LNCAP (cell line): ENCODE measurements at regions not wholly inside any gene's neighbourhood (a gene's known extent, or its start where the extent isn't known, plus 50 kb on each side); places are given as distances from the start of the nearest gene placed in this dataset.

Source experiments
- TF ChIP-seq, protein P1 (sequence below): fragments of 450-650 bp; IDR thresholded peaks from 2 replicates; pipeline ENCODE4 v1.5.1; 2017; ENCODE audit warnings: mild to moderate bottlenecking

DNA sequence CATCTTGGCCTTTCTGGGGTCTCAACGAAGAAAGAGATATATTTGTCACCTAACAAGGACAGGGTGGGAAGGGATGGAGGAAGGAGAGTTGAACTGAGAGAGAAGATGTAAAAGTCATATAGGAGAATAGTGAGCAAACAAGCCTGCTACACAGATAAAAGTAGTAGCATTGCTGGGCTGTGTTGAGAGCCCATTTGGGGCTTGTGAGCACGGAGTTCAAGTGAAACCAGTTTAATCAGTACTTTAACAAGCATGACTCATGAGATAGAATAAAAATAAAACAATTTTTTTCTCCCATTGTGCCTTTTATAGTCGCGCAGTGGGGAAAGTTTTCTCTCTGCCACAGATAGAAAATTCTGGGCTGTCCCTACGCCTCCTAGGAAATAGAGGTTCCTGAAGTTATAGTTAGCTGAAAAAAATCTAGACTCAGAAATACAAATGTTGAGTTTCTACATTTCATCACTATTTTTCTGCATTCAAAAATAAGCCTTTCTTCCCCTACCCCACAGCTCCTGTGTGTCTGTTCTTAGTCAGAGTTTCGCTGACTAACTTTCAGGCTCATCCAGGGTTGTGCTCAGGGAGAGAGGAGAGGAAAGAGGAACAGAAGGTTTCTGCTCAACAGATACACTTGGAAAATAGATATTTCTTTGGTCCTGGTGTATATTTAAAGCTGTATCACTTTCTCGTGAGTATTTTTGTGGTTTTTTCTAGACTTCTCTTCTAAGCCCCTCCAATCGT lies 395.8 kb upstream of the ADAMTSL1 start:
- TF ChIP-seq, protein P1, sequence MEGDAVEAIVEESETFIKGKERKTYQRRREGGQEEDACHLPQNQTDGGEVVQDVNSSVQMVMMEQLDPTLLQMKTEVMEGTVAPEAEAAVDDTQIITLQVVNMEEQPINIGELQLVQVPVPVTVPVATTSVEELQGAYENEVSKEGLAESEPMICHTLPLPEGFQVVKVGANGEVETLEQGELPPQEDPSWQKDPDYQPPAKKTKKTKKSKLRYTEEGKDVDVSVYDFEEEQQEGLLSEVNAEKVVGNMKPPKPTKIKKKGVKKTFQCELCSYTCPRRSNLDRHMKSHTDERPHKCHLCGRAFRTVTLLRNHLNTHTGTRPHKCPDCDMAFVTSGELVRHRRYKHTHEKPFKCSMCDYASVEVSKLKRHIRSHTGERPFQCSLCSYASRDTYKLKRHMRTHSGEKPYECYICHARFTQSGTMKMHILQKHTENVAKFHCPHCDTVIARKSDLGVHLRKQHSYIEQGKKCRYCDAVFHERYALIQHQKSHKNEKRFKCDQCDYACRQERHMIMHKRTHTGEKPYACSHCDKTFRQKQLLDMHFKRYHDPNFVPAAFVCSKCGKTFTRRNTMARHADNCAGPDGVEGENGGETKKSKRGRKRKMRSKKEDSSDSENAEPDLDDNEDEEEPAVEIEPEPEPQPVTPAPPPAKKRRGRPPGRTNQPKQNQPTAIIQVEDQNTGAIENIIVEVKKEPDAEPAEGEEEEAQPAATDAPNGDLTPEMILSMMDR, result no peak

DNA sequence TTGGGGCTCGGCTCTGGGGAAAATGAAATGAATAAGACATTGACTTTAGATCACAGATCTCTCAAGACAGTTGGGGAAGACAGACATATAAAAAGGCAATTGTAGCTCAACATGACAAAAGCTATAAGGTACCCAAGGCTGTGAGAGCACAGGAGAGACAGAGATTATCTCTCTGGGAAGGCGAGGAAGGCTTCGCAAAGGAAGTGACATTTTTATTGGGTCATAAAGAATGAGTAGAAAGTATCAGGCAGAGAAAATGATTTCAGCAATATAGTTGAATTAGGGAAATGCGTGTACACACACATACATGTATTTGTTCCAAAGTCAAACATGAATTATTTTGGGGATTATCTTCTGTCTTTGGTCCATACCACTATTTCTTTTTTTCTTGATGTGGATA lies 381.8 kb upstream of the ADAMTSL1 start:
- TF ChIP-seq, protein P1, result no peak

DNA sequence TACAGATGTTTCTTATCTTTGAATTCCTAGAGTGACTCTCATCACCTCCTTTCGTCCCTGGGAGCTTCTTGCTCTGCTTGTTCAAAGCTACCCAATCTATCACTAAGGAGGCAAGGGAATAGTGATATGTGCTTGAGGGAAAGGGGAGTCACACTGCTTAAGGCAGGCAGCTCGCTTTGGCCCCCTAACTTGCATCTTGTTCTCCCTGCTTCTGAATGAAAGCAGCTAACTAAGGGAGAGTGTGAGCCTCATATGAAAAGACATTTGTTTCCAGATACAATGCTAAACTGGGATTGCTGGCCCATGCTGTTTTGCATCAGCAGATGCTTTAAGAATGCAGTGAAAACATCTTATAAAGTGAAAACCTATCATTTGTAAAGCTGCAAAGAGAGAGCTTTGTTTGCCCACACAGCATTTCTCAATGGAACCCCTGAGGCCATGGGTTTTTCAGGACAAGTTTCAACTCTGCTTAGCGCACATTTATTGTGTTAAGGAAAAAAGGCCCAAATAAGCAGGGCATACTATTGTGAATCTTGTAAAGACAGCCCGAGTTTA lies 367.9 kb upstream of the ADAMTSL1 start:
- TF ChIP-seq, protein P1, result no peak

DNA sequence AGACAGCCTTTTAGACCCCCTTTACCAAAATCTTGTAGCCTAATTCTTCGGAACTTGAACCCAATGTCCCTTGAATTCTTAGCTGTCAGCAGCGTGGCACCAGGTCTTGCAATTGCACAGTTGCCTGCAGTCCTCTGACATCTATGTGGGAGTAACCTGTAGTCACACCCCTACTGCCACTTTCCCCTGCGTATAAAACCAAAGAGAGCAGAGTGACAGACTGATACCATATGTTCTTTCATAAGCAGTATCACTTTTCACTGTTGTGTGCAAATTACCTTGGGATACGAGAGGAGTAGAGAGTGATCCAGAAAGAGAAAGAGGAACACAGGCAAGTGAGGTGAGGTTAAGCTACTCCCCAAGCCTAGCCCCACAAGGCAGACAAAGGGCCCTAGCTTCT lies 364.3 kb upstream of the ADAMTSL1 start:
- TF ChIP-seq, protein P1, result no peak

DNA sequence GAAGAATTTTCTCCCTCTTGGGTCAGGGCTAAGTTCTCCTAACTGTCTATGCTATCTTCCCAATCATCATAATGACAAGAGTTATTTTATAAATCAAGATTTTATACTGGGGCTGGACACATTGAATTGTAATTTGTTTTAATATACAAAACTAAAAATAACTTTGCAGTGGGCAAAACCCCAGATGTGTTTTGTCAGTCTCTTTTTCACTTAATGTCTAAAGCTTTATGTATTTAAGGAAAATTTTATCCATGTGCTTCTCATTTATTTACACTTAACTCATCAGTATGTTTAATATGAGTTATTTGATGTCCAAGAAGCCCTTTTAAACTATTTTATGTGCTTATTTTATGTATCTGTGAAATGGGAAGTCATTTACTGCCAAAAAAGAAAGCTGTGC lies 362.8 kb upstream of the ADAMTSL1 start:
- TF ChIP-seq, protein P1, result no peak

DNA sequence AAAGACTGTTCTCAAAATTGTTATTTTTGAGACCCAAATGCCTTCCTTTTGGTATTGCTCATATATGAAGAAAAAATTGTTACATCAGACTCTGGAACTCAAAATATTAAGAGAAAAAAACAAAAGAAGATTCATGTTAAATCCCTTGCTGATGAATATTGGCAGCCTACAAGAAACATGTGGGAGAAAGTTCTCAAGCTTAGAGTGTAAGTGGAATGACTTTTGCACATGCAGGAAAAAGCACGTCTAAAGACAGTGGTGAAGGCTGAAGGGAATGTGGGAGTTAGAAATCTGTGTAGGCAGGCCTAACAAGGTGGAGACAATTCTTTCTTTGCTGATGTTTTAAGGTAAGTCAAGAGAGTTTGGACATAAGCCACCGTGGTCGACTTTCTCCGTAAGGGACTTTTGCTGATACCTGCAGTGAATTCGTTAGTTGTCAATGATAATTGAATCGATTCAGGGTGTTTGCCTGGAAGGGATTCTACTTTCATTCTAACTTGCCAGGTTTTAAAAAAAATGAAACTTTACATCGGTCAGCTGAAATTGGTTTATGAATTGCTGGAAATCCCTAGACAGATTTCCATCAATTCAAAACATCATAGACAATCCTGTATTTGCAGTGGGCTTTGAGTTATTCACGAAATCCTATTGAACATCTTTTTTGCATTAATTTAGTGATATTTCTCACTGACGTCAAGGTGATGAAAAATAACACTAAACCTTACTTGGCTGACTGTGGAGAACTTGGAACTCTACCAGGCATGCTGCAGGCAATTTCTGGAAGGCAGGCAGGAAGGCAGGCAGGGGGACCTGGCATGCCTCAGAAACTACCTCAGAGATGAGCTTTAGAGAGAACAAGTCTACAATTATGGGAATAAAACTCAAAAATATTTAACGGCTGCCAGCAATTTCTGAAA lies 359.1 kb upstream of the ADAMTSL1 start:
- TF ChIP-seq, protein P1, result no peak

DNA sequence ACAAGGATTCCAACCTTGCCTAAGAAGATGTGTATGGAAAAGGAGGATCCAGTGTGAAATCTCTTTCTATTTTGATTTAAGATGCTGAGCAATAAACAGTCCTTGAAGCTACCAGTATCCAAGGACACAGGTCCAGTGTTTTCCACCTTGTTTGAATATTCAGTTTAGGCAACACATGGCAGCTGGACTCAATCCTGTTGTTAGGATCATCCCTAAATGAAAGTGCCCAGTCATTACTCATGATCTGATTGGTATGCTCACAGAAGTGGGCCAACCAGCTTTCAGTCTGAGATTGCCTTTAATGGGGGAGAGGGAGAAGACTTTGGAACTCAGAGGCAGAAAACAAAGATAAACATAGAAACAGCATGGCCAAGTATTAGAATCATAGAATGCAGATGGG lies 355.7 kb upstream of the ADAMTSL1 start:
- TF ChIP-seq, protein P1, result no peak
